ENCODE measurements at regions not wholly inside any gene's neighbourhood (a gene's known extent, or its start where the extent isn't known, plus 50 kb on each side); places are given as distances from the start of the nearest gene placed in this dataset.

- DNase-seq (ENCODE audit: low read depth, low spot score) = no peak
- peak overlapping the region; percentile 70 for H3K27ac ChIP-seq
Measured at GRCh38 chr10:3451516-3452172, 279.1 kb upstream of the PITRM1 start.

- DNase-seq (ENCODE audit: low read depth, low spot score) = no peak
- no peak overlapping the region for H3K27ac ChIP-seq
Measured at GRCh38 chr10:3446221-3446620, 273.6 kb upstream of the PITRM1 start.

GRCh38 chr10:3445648-3446047 lies 273.1 kb upstream of the PITRM1 start:
- no peak for DNase-seq (ENCODE audit: low read depth, low spot score)
- no peak overlapping the region for H3K27ac ChIP-seq

- no peak for DNase-seq (ENCODE audit: low read depth, low spot score)
- H3K27ac ChIP-seq = no peak overlapping the region
Measured at GRCh38 chr10:3442451-3442990, 269.9 kb upstream of the PITRM1 start.

GRCh38 chr10:3439183-3439582 lies 266.6 kb upstream of the PITRM1 start:
- H3K27ac ChIP-seq = no peak overlapping the region
- DNase-seq (ENCODE audit: low read depth, low spot score) = no peak

GRCh38 chr10:3438606-3439005 lies 266.0 kb upstream of the PITRM1 start:
- no peak overlapping the region for H3K27ac ChIP-seq
- DNase-seq (ENCODE audit: low read depth, low spot score) = no peak

GRCh38 chr10:3435671-3436070 lies 263.1 kb upstream of the PITRM1 start:
- DNase-seq (ENCODE audit: low read depth, low spot score) = no peak
- no peak overlapping the region for H3K27ac ChIP-seq

GRCh38 chr10:3433988-3434387 lies 261.4 kb upstream of the PITRM1 start:
- DNase-seq (ENCODE audit: low read depth, low spot score) = no peak

GRCh38 chr10:3433131-3433530 lies 260.5 kb upstream of the PITRM1 start:
- H3K27ac ChIP-seq = no peak overlapping the region

More at GRCh38 chr10:3433988-3434387, 261.4 kb upstream of the PITRM1 start:
- no peak overlapping the region for H3K27ac ChIP-seq

GRCh38 chr10:3432081-3432825 lies 259.7 kb upstream of the PITRM1 start:
- no peak for DNase-seq (ENCODE audit: low read depth, low spot score)
- no peak overlapping the region for H3K27ac ChIP-seq

More at GRCh38 chr10:3433131-3433530, 260.5 kb upstream of the PITRM1 start:
- DNase-seq (ENCODE audit: low read depth, low spot score) = no peak

- H3K27ac ChIP-seq = no peak overlapping the region
- no peak for DNase-seq (ENCODE audit: low read depth, low spot score)
Measured at GRCh38 chr10:3430501-3430900, 257.9 kb upstream of the PITRM1 start.

- H3K27ac ChIP-seq = no peak overlapping the region
- no peak for DNase-seq (ENCODE audit: low read depth, low spot score)
Measured at GRCh38 chr10:3429676-3430075, 257.1 kb upstream of the PITRM1 start.

- no peak overlapping the region for H3K27ac ChIP-seq
- DNase-seq (ENCODE audit: low read depth, low spot score) = no peak
Measured at GRCh38 chr10:3428826-3429225, 256.2 kb upstream of the PITRM1 start.

GRCh38 chr10:3427950-3428354 lies 255.4 kb upstream of the PITRM1 start:
- H3K27ac ChIP-seq = no peak overlapping the region
- no peak for DNase-seq (ENCODE audit: low read depth, low spot score)

GRCh38 chr10:3427347-3427746 lies 254.8 kb upstream of the PITRM1 start:
- H3K27ac ChIP-seq = no peak overlapping the region
- DNase-seq (ENCODE audit: low read depth, low spot score) = no peak

- DNase-seq (ENCODE audit: low read depth, low spot score) = peak; percentile 8
- H3K27ac ChIP-seq = no peak overlapping the region
Measured at GRCh38 chr10:3426190-3426845, 253.7 kb upstream of the PITRM1 start.

- H3K27ac ChIP-seq = no peak overlapping the region
- DNase-seq (ENCODE audit: low read depth, low spot score) = no peak
Measured at GRCh38 chr10:3425716-3426115, 253.1 kb upstream of the PITRM1 start.

GRCh38 chr10:3425261-3425660 lies 252.7 kb upstream of the PITRM1 start:
- H3K27ac ChIP-seq = no peak overlapping the region
- no peak for DNase-seq (ENCODE audit: low read depth, low spot score)

- H3K27ac ChIP-seq = no peak overlapping the region
- DNase-seq (ENCODE audit: low read depth, low spot score) = no peak
Measured at GRCh38 chr10:3424111-3424851, 251.7 kb upstream of the PITRM1 start.

- DNase-seq (ENCODE audit: low read depth, low spot score) = no peak
- H3K27ac ChIP-seq = no peak overlapping the region
Measured at GRCh38 chr10:3423384-3423783, 250.8 kb upstream of the PITRM1 start.

Data from epithelial cell of prostate (primary cell).